Stimulated activated CD4-positive, alpha-beta T cell treated with anti-CD3 and anti-CD28 coated beads, Interleukin-12 subunit alpha, Interleukin-12 subunit beta, amount 100 ng/mL, for 48 hours (primary cell): ENCODE measurements at regions not wholly inside any gene's neighbourhood (a gene's known extent, or its start where the extent isn't known, plus 50 kb on each side); places are given as distances from the start of the nearest gene placed in this dataset.

ENCODE experiments used
- DNase-seq, 3 donors: peaks; one replicate each; pipeline ENCODE4 v3.0.0-alpha.2; 2020; ENCODE audit warnings: low read depth in 2 of 3, low spot score in 1 of 3

DNA sequence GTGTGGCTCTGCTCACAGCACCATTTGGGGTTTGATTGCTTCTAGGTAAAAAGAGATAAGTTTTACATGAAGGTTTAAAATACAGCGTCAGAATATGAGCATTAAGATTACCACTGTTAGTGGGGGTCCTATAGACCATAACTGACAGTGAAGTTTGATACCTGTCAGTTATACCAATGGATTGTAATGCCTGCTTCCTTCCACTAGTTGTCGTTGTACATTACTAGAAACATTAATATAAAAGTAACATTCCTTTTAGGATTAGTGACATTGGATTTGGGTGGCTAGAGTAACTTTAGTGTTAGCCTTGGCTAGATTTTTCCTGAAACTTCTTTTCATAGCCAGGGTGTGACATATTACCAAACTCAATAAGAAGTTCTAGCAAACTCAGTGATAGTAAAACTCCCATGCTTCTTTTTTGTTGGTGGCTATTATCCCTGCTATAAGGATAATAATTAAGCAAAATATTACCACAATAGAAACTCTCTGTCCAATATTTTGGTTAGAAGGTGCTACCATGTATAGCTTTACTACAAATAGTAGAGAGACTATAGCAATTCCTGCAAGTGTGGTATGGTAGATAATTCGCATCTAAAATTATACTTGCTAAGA, 57.1 kb downstream of the FAM181B start:
- no peak for DNase-seq

DNA sequence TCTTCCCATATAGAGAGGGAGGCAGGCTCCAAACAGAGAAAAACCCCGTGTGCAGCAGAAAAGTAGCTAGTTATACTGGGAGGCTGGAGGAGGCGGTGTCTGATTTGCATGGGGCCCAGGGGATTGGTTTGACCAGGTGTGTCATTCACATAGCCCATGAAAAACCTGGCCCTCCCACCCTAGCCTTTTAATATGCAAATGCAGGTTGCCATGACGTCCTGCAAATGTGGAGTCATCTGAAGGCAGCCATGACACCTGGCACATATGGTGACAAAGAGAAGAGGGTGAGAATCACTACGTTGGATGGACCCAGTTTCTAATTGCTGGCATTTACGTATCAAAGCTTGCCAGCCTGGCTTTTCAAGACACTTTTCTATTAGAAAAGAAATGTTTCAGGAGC, 57.8 kb downstream of the FAM181B start:
- DNase-seq: no peak

DNA sequence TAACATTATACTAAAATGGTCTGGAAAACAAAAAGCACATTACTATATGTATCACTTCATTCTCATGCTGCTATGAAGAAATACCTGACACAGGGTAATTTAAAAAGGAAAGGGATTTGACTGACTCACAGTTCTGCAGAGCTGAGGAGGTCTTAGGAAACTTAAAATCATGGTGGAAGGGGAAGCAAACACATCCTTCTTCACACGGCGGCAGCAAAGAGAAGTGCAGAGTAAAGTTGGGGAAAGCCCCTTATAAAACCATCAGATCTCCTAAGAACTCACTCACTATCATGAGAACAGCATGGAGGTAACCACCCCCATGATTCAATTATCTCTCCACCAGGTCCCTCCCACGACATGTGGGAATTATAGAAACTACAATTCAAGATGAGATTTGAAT, 60.0 kb downstream of the FAM181B start:
- no peak for DNase-seq

DNA sequence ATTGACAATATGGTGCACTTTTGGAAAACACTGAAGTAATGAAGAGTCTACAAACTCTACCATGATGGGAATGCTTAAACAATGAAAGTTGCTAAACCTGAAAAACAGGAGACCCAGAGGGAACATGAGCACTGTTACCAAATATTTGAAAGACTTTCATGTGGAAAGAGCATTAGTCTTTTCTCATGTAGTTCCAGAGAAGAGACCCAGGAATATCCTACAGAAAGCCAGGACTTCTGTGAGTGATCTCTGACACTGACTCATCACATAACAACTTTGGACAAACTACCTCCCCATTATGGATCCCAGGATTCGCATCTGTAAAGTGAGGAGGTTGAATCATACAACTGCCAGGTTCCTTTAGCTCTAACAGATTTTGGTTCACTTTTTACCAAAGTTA, 62.2 kb downstream of the FAM181B start:
- DNase-seq: no peak

DNA sequence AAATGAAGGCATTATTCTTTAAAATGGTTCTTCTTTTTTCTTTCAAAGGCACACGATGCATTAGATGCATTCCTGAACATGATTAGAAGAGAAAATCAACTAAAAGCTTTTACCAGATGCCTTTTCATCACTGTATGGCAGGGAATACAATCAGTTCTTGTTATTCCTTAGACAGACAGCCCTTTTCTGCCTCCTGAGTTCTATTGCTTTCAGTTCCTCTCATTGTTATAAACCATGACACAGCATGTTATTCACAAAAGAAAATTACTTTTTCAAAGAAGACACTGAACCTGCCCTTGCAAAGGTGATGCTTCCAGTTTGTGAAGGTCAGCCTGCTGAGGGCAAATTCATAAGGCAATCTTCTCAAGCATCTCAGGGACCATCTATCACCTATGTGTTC, 70.1 kb downstream of the FAM181B start:
- no peak for DNase-seq

DNA sequence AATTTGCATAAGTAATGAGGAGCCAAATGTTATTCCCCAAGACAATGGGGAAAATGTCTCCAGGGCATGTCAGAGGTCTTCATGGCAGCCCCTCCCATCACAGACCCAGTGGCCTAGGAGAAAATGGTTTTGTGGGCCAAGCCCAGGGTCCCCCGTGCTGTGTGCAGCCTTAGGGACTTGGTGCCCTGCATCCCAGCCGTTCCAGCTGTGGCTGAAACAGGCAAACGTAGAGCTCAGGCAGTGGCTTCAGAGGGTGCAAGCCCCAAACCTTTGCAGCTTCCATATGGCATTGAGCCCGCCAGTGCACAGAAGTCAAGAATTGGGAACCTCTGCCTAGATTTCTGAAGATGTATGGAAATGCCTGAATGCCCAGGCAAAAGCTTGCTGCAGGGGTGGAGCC, 79.9 kb downstream of the FAM181B start:
- no peak for DNase-seq

DNA sequence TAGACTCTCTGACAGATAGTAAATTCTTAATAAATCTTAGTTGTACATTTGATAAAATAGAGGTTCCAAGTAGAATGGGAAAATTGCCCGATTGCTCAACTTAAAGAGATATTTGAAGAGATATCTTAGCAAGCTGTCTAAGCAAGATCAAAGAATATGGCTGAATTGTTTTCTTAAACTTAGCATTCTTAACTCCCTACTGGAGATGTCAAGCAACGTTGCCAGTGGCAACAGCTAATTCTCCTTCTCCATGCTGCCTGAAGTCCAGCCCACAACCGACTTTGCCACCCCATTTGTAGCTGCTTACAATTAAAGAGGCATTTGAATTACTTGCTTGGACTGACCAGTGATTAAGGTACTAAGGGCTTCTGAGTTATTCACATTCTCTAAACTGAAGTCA, 94.4 kb downstream of the FAM181B start:
- no peak for DNase-seq

DNA sequence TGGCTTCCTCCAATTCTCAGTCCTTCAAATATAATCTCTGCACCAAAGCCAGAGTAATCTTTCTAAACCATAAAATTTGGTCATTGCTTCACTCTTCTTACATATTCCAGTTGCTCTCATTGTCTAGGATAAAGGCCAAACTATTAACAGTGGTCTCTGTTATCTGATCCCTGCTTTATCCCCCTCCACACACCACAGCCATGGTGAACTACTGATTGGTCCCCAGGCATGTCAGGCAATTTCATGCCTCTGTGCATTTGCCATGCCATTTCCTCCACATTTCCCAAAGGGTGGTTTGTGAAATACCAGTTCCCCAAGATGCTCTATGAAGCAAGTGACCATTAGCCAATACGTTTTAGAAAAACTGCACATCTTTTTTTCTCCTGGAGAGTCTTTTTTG, 97.0 kb downstream of the FAM181B start:
- no peak for DNase-seq

DNA sequence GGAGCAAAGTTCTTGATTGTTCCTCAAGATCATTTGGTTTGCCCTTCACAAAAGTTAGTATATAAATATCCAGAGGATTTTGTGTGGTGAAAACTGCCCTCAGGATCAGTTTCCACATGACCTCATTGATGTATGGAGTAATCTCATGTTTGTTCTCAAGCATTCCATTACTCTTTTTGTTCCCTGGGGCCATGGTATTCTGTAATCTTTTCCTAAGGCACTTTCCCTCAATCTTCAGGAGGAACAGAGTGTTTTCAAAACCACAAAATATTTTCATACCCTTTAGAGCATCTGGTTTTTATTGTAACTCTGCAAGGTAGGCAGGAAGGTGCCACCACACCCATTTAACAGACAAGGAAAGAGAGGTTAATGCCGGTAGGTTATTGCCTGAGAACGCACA, 99.6 kb downstream of the FAM181B start:
- DNase-seq: no peak

DNA sequence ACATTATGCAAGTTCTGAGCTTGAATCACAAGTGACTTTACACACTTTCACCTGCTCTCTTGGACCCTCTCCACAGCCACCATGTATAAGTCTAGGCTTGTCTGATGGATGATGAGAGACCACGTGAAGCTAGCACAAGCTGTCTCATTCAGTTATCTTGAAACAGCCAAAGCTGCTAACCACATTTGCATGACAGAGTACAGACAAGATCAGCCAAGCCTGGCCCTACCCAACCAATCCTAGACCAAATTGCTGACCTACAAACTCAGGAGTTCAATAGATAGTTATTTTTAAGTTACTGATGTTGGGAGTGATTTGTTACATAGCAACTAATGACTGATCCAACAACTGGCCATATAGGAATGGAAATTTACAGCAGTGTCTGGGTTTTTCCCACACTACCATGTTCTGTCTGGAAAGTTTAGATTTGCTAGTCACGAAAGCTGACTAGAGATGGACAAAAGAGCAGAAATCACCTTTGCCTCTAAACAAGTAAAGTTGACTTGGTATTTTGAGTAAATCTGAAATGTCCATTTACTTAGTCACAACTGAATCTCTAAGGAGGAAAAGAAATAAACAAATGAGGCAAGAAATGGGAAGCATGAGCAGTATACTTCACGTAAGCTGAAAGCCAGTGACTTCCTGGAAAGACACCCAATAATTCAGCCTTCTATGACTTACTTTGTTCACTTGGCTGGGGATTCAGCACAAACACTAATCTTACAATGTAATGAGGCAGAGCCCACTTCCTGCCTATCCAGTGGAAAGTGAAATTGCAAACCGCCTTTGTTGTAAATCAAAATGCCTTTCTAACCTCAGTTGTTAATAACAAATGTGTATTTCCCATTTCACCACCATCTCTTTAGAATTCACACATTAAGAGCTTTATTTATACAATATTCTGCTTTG, 101.7 kb downstream of the FAM181B start:
- no peak for DNase-seq

DNA sequence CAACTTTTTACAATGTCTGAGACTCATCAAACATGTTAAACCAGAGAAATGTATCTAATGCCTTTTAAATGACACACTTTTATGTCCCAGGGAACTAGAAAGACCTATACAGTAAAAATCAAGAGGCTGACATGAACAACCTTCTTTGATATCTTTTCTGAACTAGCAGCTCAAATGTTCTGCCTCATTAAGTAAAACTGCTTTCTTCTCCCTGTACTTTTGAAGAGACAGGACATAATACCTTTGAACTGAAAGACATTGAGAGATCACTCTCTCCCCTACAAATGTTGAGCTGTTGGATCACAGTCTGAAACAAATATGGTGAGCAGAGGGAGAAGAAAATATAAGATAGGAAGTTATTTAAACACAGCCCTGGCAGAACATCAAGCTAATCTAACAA, 123.0 kb downstream of the FAM181B start:
- DNase-seq: no peak

DNA sequence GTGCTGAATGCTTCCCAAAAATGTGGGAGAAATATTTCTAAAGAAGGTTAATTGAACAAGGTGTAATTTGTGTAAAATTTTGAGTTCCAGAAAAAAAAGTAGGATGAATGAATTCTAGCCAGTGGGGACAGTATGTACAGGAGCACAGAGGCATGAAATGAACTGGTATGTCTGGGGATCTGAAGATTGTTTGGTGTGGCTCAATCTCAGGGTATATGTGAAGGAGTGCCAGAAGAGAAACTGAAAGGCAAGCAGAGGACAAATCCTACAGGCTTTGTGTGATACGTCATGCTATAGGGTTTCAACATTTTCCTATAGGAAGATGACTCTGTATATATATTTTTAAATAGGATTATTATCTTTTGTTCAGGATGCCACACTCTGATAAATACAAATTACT, 126.9 kb downstream of the FAM181B start:
- DNase-seq: no peak

DNA sequence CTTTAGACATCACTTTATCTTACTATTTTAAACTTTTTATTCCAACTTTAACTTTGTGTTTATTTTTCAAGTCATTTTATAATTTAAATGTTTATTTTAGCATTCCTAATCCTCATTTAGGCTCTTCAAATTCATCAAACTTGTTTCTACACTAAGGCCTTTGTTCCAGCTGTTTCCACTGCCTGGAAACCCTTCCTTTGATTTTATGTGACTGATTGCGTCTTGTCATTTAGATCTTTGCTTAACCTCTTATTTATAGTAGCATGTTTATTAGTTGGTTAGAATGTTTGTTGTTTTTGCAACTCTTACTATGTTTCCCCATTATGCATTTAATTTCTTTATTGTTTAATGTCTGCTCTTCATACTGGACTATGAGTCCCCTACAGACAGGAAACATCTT, 132.0 kb downstream of the FAM181B start:
- no peak for DNase-seq

DNA sequence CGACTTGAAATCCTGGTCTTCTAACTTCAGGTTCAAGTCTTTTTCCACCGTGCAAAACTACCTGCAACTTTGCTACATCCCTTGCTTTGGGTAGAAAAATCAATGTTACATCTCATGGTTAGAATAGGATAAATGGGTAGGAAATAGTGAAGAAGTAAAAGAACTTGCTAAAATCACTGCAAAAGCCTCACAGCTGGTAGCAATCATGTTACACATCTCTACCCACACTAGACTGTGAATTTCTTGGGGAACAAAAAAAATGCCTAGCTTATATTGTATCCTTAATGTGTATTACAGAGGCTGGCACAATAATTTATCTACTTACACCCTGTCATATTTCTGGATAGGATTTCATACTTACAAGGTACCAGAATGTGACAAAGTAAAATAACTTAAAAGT, 133.8 kb downstream of the FAM181B start:
- no peak for DNase-seq

DNA sequence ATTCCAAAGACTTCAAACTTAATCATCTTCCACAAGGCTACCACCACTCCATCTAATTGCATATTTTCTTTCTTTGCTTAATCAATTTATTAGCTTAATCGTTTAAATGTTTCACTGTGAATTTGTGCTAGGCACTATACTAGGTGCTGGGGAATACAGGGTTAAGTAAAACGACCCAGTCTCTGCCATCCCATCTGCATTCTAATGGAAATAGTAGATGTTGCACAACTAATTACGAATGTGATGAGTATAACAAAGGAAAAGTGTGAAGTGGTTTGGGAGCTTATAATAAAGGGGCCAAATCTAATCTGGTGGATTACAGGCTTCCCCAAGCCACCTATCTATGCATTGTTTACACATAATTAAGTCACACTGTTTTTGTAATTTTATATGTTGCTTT, 147.1 kb downstream of the FAM181B start:
- DNase-seq: no peak

DNA sequence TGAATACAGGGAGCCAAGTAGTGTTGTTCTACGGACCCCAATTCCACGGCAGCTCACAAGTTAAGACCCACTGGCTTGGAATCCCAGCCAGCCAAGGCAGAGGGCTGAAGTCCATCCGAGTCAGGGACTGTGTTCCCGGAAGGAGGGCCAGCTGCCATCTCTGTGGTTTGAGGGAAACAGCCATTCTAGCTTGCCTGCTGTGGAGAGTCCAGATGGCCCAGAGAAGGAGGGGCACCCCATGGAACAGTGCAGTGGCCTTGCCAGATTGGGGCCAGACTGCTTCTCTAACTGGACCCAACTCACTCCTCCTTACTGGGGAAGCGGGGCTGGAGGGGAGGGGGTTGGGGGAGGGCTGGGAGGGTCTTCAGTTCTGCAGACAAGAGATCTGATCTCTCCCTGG, 156.4 kb downstream of the FAM181B start:
- no peak for DNase-seq

DNA sequence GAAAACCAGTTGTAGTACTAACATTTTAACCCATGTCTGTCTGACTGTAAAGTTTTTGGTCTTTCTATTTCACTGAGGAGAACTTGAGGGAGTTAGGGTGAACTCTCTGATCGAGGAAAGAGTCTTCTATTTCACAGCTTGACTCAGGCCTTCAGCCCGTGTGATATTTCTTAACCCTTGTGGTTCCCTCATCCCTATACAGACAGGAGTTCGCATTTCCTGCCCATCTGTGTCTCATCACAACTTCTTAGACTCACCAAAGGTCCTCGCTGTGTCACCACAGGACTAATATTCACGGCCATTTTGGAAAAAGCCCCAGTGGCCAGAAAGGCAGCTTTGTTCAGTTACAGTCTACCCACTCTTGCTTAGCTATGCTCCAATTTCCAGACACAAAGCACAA, 172.8 kb downstream of the FAM181B start:
- no peak for DNase-seq

DNA sequence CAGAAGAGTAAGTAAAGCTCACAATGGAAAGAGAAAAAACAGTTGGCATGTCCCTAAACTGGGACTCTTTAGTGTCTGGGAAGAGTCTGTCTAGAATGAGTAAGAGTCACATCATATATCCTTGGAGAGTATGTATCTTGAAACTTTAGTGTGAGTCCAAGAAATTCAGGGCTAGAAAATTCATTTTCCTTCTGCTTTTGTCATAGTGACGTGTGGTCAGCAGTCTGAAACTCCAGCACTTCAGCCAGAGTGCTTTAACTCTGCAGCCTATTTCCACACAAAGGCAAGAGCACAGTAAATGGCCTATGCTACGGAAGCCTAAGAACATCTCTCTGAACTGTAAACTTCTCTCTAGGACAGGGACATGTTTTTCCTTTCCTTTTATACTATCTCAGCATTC, 174.1 kb downstream of the FAM181B start:
- no peak for DNase-seq

DNA sequence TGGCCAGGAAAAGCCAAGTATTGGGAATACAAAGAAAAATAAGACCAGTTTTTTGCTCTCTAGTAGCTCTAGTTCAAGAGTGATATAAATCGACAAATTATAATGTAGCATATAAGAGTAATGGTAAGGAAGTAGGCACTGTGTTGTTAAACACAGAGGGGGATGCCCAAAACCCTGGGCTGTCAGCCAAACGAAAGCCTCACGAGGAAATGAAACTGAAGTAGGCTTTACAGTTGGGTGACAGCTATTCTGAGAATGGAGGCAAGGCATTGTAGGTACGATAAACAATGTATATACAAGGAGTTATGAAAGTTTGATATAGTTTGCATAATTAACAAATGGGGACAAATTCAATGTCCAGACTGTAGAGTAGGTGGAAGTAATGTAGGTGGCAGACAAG, 176.4 kb downstream of the FAM181B start:
- no peak for DNase-seq

DNA sequence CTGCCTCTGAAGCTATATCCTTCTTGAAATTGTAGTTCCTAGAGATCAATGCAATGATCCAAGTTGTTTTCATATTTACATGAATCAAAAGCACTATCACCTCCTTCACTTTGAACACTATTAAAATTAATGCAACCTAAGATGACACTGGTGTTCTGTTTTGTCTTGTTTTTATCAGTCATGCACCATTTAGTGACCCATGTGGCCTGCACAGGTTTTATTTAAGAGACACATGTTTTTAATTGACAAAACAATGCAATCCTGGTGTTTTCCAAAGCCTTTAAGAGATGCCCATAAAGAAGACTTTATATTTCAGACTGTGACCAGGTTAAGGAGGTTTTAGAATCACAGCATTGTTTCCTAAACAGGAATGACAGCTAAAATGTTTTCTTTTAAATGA, 177.5 kb downstream of the FAM181B start:
- no peak for DNase-seq

DNA sequence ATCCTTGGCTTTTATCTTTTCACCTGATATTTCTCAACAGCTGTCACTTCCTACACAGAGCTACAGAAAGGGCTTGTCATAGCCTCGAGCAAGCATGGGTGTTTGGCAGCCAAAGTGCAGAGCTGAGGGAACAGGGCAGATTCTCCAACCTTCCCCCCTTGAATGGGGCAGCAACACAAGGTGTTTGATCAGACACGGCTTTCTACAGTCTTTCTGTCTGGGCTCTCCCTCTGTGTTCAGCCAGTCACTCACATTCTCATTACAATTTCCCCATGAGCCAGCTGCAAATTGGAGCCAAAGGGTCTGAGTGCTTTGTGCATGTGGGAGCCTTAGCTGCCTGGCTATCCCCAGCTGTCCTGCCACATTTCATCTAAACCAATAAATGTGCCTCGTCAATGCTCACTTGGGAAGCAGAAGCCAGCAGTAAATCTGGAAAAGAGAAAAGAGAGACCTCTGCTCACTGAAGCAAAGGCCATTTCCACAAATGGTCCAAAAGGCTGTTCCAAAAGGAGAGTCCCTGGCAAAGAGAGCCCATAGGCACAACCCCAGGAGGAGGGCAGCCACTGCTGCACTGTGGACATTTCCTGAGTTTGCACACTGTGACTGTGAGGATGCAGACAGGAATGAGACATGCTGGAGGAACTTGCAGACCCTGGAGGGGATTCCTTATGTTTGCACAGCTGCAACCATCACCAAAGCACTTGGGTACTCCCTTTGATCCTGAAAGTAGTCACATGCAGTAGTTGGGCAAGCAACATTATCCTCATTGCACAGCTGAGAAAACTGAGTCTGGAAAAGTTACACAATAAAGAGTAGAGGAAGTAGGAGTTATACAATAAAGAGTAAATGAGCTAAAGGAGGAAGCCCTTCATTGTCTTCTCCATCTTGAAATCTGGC, 186.8 kb downstream of the FAM181B start:
- no peak for DNase-seq

DNA sequence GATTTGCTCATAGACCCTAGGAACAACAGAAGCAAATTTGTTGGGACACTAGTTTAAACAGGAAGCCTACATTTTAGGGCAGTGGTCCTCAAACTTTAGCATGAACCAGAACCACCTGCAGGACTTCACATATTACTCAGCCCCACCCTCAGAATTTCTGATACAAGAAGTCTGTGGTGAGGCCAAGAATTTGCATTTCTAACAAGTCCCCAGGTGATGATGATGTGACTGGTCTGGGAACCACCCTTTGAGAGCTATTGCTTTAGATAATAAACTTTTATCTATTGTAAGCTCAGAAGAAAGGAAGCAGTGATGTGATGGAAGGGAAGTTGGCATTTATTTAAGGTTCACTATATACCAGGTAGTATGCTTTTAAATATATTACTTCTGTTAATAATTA, 194.0 kb downstream of the FAM181B start:
- DNase-seq: no peak
